ENCODE measurements at regions not wholly inside any gene's neighbourhood (a gene's known extent, or its start where the extent isn't known, plus 50 kb on each side); places are given as distances from the start of the nearest gene placed in this dataset.

GRCh38 chr5:175321927-175322532 is 122.0 kb downstream of the DRD1 start:
- Histone ChIP-seq H4K8ac (ENCODE audit: low read depth in 2 of 2, low read length in 2 of 2) (no peak overlapping the region), H3K23ac (ENCODE audit: low read depth, low read length) (no peak overlapping the region), H3K9me1 (ENCODE audit: insufficient read depth, low read length) (no peaks in the 10 kb centered on the region), H3K4me1 (ENCODE audit: control insufficient read depth, insufficient read depth, low read length) (no peaks in the 10 kb centered on the region), H3K56ac (ENCODE audit: extremely low read depth, insufficient read depth, low read length) (no peak overlapping the region), H3K4me2 (ENCODE audit: low read depth, low read length) (no peak overlapping the region), H2BK20ac (ENCODE audit: low read depth, low read length) (no peak overlapping the region), H4K91ac (ENCODE audit: insufficient read depth, low read depth, low read length) (no peak overlapping the region), H3K18ac (ENCODE audit: low read depth, low read length) (no peak overlapping the region), H4K5ac (ENCODE audit: low read depth, low read length) (no peak overlapping the region), H2AK5ac (ENCODE audit: low read depth, low read length) (no peak overlapping the region), H2AK9ac (replicated peaks; ENCODE audit: low read depth, low read length, poor library complexity) (no peak overlapping the region), H3K27ac (ENCODE audit: insufficient read depth, low read length) (no peak overlapping the region), H3K27me3 (ENCODE audit: control insufficient read depth, insufficient read depth, low read length) (no peaks in the 10 kb centered on the region), H3K4ac (ENCODE audit: low read depth, low read length) (no peak overlapping the region), H3K9ac (ENCODE audit: low read depth, low read length) (no peak overlapping the region), H3K36me3 (ENCODE audit: control insufficient read depth, insufficient read depth, low read length) (no peaks in the 10 kb centered on the region), H3K14ac (replicated peaks; ENCODE audit: low read depth, low read length) (no peak overlapping the region), H2BK120ac (ENCODE audit: low read depth, low read length) (no peak overlapping the region), H4K20me1 (ENCODE audit: insufficient read depth, low read length) (no peaks in the 10 kb centered on the region), H3K79me1 (ENCODE audit: low read depth in 1 of 2, low read length in 2 of 2) (no peaks in the 10 kb centered on the region), H3K4me3 (ENCODE audit: insufficient read depth, low read depth, low read length) (no peak overlapping the region), H2AFZ (replicated peaks; ENCODE audit: low read length, poor library complexity) (no peak overlapping the region), H3K9me3 (ENCODE audit: control insufficient read depth, insufficient read depth, low read length) (no peaks in the 10 kb centered on the region), H2BK5ac (ENCODE audit: low read depth, low read length, poor library complexity, severe bottlenecking) (no peak overlapping the region), H2BK15ac (ENCODE audit: low read depth, low read length) (no peak overlapping the region)
- WGBS, 2 experiments (ENCODE audit: extremely low coverage in 2 of 2, insufficient read length in 1 of 2), result no CpG with 5 or more reads among the region's 3 CpGs
- TF ChIP-seq MAFK (IDR thresholded peaks at IDR 0.05; ENCODE audit: low read depth, low read length) (no peak), CHD1 (IDR thresholded peaks at IDR 0.05; ENCODE audit: low read depth, low read length) (no peak), RFX5 (IDR thresholded peaks at IDR 0.05; ENCODE audit: low read depth, low read length) (no peak), MXI1 (IDR thresholded peaks at IDR 0.05; ENCODE audit: borderline replicate concordance, low read depth, low read length) (no peak), NFE2L2 (IDR thresholded peaks at IDR 0.05; ENCODE audit: low read depth, low read length) (no peak), CEBPB (IDR thresholded peaks at IDR 0.05; ENCODE audit: low read depth, low read length) (no peak), FOS (IDR thresholded peaks at IDR 0.05; ENCODE audit: low read depth, low read length) (no peak), CTCF (conservative IDR thresholded peaks at IDR 0.05; ENCODE audit: low read depth, low read length) (no peak), SMC3 (IDR thresholded peaks at IDR 0.05; ENCODE audit: low read depth, low read length) (no peak), RCOR1 (IDR thresholded peaks at IDR 0.05; ENCODE audit: insufficient replicate concordance, low read length) (no peak), BHLHE40 (IDR thresholded peaks at IDR 0.05; ENCODE audit: low read depth, low read length) (no peak), ELK1 (IDR thresholded peaks at IDR 0.05; ENCODE audit: borderline replicate concordance, low read depth, low read length) (no peak), RAD21 (IDR thresholded peaks at IDR 0.05; ENCODE audit: low read length) (no peak), USF2 (IDR thresholded peaks at IDR 0.05; ENCODE audit: low read depth, low read length) (no peak), MAZ (IDR thresholded peaks at IDR 0.05; ENCODE audit: borderline replicate concordance, low read depth, low read length) (no peak), POLR2A (IDR thresholded peaks at IDR 0.05; ENCODE audit: low read depth, low read length) (no peak)
- ChIA-PET CTCF (no interaction called here), POLR2A (ENCODE audit: unreplicated experiment) (no interaction called here)
- DNase-seq (peak; percentile 45), ATAC-seq (ENCODE audit: low read depth) (0 out of 2 replicates have a peak, but pooled peaks have one; percentile 42)
- in situ Hi-C loops (cut with MboI; ENCODE audit: low sequenced_read_pairs), result no loop called here
- intact Hi-C loops (cut with micrococcal nuclease), result no loop called here
- dilution Hi-C loops (cut with HindIII; ENCODE audit: low sequenced_read_pairs, unreplicated experiment), result no loop called here
- no TSS peak for BruUV-seq (replicated peaks)
